Renal pelvis (tissue), 1 donor: ENCODE measurements at regions not wholly inside any gene's neighbourhood (a gene's known extent, or its start where the extent isn't known, plus 50 kb on each side); places are given as distances from the start of the nearest gene placed in this dataset.
"Not testable (repeated sequence)": the region's sequence is repeated elsewhere in the genome, so short reads cannot be mapped to it uniquely, and the experiment has no call there.

Experiments
- DNase-seq: peaks from one replicate; pipeline ENCODE4 v3.0.0-alpha.2; 2013

GRCh38 chr14:106378191-106378590, 851.8 kb downstream of the TMEM121 start:
- no peak for DNase-seq

- DNase-seq, result no peak
Measured at GRCh38 chr14:106380740-106381139, 854.4 kb downstream of the TMEM121 start.

- DNase-seq, result not testable (repeated sequence)
Measured at GRCh38 chr14:106389186-106389585, 862.8 kb downstream of the TMEM121 start.

GRCh38 chr14:106390401-106390800, 864.0 kb downstream of the TMEM121 start:
- no peak for DNase-seq

GRCh38 chr14:106390947-106391346, 864.6 kb downstream of the TMEM121 start:
- DNase-seq, result no peak

- DNase-seq, result no peak
Measured at GRCh38 chr14:106393742-106394141, 867.4 kb downstream of the TMEM121 start.

- DNase-seq, result no peak
Measured at GRCh38 chr14:106395456-106396050, 869.2 kb downstream of the TMEM121 start.

- no peak for DNase-seq
Measured at GRCh38 chr14:106396999-106397398, 870.6 kb downstream of the TMEM121 start.

GRCh38 chr14:106398931-106399331, 872.5 kb downstream of the TMEM121 start:
- DNase-seq, result not testable (repeated sequence)

- not testable (repeated sequence) for DNase-seq
Measured at GRCh38 chr14:106401316-106401715, 874.9 kb downstream of the TMEM121 start.

GRCh38 chr14:106410229-106410628, 883.8 kb downstream of the TMEM121 start:
- DNase-seq, result not testable (repeated sequence)

GRCh38 chr14:106414464-106414863, 888.1 kb downstream of the TMEM121 start:
- no peak for DNase-seq

- DNase-seq, result no peak
Measured at GRCh38 chr14:106417224-106418049, 891.1 kb downstream of the TMEM121 start.

GRCh38 chr14:106419376-106419965, 893.1 kb downstream of the TMEM121 start:
- DNase-seq, result no peak

GRCh38 chr14:106421431-106422033, 895.1 kb downstream of the TMEM121 start:
- not testable (repeated sequence) for DNase-seq

- no peak for DNase-seq
Measured at GRCh38 chr14:106422066-106422465, 895.7 kb downstream of the TMEM121 start.

GRCh38 chr14:106425150-106425549, 898.8 kb downstream of the TMEM121 start:
- DNase-seq, result not testable (repeated sequence)

GRCh38 chr14:106436310-106436905, 910.0 kb downstream of the TMEM121 start:
- DNase-seq, result no peak

- no peak for DNase-seq
Measured at GRCh38 chr14:106442857-106443256, 916.5 kb downstream of the TMEM121 start.

GRCh38 chr14:106455026-106455425, 928.6 kb downstream of the TMEM121 start:
- no peak for DNase-seq

- no peak for DNase-seq
Measured at GRCh38 chr14:106459971-106460730, 933.8 kb downstream of the TMEM121 start.
